ENCODE measurements at regions not wholly inside any gene's neighbourhood (a gene's known extent, or its start where the extent isn't known, plus 50 kb on each side); places are given as distances from the start of the nearest gene placed in this dataset.

GRCh38 chr2:67337903-67338302 is 59.2 kb upstream of the ETAA1 start:
- TF ChIP-seq BCL3 (IDR thresholded peaks at IDR 0.05; ENCODE audit: borderline replicate concordance, insufficient read depth, low read depth, low read length, poor library complexity, severe bottlenecking) (no peak), POLR2A (IDR thresholded peaks at IDR 0.05; ENCODE audit: low read depth, low read length) (no peak)

Data from GM12878 (cell line).